GM19463 (cell line): ENCODE measurements at regions not wholly inside any gene's neighbourhood (a gene's known extent, or its start where the extent isn't known, plus 50 kb on each side); places are given as distances from the start of the nearest gene placed in this dataset.

Experiments used
- ATAC-seq: cut with Tn5 transposase; IDR thresholded peaks from one replicate; pipeline ENCODE4 v1.9.1; 2021; ENCODE audit warnings: mild to moderate bottlenecking, moderate library complexity; ENCODE audit not compliant: unreplicated experiment

DNA sequence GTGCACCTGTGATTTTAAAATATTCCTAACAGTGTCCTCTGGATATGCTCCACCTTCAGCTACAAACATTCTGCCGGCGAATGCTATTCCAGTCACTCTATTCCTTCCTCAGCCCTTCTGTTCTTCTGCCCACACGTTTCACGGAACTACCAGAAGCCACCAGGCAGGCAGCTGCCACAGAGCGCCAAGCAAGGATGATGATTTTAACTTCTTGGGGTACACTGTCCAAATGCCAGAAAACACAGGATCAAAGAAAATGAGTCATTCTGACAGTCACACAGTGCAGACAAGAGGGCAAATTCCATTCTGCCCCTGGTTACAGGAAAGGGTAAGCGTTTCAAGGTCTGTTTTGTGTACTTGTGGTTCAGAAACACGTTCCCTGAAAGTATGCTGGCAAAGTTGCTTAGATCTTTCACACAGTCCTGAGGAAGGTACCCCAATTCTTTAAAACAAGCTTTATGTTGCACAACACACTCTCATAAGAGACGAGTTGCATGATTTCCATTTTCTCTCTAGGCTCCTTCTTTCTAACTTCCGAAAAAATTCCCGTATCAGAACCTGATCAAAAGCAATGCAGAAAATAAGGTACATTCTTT, 508.3 kb upstream of the PKN2 start:
- ATAC-seq: no peak

DNA sequence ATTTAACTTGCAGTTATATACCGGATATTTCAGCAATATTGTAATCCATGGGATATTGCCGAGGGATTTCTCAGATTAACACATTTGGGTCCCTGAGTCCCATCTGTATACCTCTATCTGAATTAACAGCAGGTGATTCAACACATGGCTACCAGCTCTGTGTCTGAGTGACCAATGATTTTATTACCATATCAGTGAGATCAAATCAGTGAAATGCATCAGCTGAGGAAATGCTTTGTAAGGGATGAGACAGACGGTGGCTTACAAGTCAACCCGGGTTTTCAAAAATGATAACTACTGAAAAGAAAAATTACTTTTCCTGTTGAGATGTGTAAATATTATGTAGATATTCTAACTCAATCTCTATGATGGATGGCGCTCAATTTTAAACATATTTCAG, 504.1 kb upstream of the PKN2 start:
- no peak for ATAC-seq

DNA sequence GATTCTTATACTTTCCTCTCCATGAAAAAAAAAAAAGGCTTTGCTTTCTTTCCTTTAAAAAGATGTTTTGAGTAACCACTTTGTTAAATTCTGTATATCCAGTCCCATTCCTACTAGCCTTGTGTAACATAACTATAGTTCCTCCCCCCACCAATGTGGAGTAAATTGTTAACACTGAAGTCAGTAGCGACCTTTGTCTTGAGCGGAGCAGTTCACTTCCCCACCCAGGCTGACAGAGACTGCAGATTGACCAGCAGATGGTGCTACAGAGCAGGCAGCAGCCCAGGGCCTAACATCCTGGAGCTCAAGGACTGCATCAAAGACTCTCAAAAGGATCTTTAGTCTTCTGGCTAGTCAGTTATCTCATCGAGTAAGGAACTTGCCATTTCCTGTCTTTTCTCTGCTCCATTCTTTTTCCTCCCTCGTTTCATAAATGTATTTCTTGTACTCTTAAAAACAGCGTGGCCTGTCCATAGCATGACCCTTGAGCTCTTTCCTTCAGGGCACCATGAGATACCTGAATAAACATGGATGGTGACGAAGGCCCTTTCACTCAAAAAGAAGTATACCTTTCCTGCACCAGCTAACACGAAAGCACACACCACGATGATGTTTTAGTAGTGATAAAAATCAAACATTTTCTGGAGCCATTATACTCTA, 503.5 kb upstream of the PKN2 start:
- peak; percentile 95 for ATAC-seq

DNA sequence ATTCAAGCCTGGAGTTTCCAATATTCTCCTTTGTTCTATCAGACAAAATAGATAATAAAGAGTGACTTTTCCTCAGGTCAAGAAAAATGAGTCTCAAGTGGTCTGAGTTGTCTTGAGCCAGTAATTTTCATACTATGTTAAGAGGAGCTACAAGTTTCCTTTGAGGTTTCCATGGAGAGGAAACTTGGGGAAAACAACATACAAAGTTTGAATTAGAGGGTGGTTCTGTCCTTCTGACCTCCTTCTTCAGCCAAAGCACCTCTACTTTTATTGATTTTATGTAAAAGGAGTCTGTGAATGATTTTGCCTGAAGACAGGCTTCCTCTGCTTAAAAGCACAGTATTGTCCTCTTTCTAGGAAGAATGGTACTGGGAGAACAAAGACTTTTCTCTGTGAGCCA, 497.2 kb upstream of the PKN2 start:
- ATAC-seq: no peak

DNA sequence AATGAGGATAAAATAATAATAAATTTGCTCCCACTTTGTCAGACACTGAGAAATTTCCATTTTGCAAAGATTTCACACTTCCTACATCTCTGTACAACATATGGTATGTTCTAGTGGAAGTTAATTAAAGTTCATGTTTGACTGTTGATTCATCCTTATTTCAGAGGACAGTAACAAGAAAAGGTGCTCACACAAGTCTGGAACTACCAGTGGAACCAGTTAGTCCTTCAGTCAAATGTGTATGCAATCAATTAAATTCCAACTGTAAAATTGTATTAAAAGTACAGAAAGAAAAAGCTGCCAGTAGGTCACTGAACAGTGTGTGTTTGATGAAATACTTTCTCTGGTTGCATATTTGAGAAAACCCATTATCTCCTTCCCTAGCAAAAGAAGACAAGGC, 496.0 kb upstream of the PKN2 start:
- no peak for ATAC-seq

DNA sequence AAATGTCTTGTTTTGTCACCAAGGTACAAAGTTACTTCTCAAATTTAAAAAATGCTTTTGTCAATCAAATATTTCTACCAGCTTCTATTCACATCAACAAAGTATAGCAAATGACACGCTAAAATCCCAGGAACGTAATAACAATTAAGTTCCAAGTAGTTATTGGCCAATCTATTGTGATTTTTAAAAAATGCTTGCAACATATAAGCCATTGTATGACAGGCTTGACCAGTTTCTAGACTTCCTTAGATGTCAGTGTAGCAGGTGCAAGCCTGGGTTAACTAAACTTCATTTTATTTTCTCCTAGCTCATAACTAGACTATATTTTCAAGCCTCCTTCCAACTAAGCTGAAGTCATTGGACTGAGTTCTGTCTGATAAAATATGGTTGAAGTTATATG, 494.5 kb upstream of the PKN2 start:
- no peak for ATAC-seq

DNA sequence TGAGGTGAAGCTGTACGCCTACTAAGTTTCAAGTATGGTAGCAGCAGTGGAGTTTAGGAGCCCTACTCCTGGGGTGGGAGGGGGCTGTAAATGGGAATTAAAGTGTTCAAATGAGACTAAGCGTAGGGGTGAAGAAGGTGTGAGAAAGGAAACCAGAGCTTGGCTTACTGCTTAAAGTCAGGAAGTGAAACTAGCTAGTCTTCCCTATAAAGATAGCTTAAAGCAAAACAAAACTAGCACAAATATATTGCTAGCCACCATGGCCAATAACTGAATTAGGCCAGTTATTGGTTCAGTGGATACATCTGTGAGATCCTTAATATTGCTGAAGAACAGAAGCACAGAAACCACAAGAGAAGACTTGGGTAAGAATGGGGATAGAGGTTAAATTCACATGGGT, 492.2 kb upstream of the PKN2 start:
- peak; percentile 90 for ATAC-seq

DNA sequence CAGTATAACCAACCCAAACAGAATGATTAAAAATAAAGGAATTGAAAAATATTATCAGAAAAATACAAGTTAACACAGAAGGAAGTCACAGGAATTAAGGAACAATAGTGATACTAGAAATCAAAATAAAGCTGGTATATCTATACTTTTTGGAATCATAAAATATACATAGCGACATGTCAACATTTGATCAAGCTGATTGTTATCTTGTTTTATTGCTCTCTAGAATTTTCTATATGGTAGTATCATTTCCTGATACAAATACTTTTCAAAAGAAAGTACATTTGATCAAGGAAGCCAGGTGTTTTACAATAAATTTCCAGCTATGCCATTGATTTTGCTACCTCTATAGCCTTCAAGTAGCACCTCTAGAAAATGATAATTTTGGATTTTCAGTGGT, 489.5 kb upstream of the PKN2 start:
- no peak for ATAC-seq

DNA sequence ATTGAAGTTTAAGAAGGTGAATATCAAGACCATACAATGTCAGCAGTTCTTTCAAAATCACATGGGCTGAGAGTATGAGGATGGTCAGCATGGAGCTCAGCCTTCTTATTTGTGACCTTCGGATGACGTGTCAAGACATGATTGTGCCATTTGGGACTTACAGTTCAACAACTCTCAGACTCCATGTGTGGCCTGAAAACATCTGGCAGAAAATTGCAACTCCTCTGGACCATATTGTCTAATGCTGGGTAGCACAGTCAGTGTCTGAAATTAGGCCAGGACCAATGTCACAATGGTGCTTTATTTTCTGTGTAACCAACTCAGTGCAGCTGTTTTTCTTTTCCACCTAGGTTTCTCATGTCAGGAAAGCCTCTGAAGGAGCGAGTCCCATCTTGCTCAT, 483.5 kb upstream of the PKN2 start:
- no peak for ATAC-seq

DNA sequence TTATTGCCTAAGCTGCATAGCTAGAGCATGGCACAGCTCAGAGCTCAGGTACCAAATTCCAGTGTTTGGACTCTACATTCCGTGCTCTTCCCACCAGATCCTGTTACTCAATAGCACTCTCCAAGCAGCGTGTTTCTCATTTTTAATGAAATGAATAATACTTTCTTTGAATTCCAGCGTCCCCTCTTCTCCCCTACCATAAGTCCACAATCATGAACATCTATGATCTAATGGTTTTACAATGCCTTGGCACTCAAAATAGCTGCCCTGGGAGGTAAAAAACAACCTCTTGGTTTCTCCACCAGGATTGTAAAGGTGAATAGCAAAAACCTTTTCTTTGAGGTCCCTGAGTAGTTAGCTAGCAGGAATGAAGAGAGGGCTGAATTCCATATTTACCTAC, 480.0 kb upstream of the PKN2 start:
- no peak for ATAC-seq

DNA sequence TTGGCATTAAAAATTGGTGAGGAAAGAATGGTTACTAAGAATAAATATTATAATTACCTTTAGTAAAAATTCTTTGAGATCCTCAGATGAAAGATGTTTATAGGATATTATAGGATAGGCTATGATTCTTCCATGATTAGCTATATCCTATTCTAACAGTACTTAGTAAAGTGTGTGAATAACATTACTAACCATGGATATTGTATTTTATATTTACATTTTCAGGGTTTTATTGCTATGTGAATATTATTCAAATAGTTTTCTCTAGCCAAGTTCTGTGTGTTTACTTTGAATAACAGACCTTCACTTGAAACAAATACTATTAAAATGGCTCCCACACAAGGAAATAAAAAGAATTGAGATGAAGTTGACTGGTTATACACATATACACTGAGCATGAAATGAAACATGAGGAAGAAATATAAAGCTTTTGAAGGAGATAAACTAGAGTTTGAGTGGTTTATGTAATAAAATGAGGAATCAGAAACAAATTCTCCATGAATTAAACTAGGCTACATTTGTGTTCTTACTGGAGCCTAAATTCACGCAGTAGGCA, 479.4 kb upstream of the PKN2 start:
- no peak for ATAC-seq

DNA sequence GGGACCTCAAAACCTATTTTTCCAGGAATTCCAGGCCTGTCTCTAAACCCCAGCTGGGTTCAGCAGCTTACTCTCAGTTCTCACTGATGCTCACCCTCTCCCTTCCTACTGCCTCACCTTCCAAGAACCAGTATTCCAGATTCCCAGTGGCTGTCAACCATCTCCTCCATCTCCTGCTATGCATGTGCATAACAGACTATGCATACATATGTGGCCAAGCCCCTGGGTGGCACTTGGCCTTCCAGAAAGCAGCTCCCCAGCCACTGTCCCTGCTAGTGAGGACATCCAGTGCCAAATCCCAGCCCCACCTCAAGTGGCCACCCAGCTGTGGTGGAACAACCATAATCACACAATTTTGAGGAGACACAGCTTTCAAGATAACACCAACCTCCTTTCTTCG, 475.7 kb upstream of the PKN2 start:
- no peak for ATAC-seq

DNA sequence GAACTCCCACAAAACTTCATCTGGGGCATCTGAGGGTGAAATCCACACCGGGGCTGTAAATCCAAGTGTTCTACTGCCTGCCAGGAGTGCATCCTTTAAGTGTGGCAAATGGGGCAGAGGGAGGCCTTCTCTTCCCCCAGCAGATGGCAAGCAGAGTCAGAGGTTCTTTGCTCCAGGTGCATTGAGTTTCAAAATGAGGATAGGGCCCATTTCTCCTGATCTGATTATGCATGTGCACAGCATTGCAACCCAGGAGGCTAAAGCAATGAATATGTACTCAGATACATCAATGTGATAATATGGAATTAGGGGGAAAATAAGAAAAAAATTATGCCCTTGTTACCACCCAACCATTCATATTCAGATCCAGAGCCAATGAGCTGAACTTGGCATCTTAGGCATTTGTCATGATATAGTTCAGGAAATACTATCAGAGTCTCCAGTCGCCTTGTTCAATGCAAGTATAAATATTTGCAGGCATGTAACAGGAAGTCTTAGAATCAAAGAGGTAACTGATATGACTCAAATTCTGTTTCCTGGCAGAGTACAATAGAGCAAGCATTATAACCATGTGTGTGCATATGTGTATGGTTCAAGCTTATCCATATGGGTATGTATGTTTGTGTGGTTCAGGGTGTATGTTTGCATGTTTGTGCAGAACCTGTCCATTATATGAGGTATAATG, 473.8 kb upstream of the PKN2 start:
- ATAC-seq: no peak

DNA sequence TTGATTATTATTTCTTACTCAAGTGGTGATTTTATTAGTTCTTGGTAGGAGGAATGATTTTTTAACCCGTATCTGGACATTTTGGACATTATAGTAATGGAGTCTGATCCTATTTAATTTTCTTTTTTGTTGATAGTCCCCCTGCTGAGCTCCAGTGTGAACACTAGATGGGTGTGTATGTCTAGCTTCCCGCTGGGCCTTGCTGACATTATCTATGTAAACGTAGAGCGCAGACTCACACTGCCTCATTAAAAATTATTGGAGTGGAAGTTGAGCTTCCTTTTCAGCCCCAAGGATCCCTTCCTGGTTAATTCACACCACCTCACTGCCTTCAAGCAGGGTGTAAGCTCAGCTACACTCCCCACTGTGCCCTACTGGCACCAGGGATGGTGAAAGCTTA, 467.6 kb upstream of the PKN2 start:
- no peak for ATAC-seq

DNA sequence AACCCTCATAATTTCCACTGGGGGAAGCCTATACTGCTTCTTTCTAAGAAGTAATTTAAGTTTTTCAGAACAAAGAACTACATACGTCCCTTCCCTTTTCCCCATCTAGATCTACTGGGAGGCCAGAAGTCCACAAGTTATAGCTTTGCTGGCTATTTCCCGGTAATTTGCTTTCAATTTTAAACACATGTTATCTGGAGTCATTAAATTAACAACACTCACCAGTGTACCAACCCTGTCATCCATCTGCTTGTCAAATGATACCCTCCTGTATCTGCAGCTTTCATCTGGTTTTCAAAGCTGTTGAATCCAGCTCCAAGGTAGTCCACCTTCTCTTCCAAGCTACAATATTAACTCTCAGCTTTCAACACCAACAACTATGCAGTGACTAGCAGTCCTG, 466.7 kb upstream of the PKN2 start:
- no peak for ATAC-seq

DNA sequence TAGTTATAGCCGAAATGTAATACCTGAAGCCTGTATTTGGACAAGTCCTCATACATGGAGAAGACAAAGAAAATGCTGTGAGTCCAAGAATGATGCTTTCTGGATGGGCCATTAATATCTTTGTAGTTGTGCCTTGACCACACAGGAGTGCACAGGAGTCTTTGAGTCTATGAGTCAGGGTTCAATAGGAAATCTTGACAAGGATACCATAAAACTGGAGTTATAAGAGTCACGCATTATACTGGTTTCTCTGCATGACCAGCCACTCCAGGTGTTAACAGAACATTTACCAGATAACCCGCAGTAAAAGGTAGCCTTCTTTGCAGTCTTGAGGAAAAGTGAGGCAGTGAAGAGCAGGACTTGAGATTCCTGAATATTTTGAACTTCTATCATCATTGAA, 464.6 kb upstream of the PKN2 start:
- ATAC-seq: no peak

DNA sequence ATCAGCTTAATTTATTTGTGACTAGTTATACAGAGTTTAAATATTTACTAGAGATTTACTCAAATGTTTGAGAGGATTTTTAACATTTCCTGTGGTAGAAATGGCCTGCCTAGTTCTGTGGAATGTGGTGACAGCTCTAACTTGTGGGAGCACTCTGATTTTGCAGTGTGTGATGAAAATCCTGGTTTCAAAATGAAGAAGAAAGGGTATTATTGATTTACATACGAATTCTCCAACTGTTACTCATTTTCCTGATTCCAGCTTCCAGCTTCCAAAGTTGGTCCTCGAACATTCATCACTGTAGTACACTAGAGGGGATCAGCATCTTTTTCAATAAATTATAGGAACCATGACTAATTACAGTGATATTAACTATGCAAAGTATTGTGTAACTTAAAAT, 462.7 kb upstream of the PKN2 start:
- ATAC-seq: no peak

DNA sequence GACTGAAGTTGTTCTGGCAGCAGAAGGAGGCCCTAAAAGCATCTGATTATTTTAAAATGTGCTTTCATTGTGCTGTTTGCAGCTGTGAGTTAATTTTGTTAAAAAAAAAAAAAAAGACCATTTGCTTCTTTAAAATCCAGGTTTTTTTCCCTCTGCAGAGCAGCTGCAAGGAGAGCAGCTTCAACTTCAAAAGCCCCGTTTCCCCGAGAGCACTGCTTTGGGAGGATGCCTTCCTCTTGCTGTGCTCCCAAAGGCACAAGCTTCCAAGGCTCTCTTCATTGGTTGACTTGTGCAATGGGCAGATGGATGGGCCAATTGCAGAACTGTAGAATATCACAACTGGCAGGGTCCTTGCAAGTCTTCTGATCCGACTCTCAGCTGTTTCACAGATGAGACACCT, 459.2 kb upstream of the PKN2 start:
- ATAC-seq: no peak

DNA sequence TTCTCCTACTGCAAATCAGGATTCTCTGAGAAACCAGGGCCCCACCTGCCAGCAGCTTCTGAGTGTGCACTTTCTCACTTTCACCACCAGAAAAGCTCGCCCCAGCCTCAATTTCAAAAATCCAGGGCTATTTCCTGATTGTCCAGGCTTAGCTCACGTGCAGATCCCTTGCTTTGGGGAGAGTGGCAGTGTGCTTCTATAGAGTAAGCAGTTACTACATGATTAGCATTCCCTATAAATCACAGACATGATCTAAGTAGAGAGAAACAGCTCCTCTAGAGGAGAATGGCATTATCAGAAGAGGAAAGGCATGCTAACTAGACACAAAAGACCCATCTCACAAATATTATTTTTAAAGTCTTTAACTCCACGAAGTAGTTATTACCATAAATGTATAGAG, 456.0 kb upstream of the PKN2 start:
- ATAC-seq: no peak

DNA sequence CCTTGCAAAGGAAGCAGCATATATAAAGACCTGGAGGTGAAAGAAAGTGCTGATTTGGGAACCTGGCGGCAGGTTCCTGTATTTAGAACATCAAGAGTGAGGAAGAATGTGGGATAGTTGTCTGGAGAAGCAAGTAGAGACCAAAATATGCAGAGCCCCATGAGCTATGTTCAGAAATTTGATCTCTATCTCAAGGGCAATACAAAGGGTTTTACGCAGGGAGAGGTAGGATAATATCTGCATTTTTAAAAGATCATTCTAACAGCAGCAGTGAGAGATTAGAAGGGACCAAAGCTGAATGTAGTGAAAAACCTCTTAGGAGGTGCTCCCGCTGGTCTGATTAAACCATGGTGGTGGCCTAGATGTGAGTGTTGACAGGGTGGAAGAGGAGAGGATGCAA, 453.9 kb upstream of the PKN2 start:
- ATAC-seq: no peak

DNA sequence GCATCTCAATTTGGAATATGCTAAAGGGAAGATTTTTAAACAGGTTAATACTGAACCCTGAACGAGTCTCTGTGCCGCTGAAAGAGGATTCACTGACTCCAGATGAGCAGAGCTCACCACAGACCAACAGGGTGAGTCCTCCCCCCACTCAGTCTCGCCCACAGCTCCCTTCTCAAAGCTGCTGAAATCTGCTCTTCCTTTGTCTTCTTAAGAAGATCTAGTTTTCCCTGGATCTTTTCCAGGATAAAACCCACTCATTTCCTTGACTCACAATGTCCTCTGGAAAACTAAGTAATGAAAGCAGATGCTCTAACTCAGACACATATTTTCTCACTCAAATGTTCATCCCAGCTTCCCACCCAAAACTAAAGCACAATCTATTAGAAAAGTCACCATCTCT, 447.0 kb upstream of the PKN2 start:
- no peak for ATAC-seq

DNA sequence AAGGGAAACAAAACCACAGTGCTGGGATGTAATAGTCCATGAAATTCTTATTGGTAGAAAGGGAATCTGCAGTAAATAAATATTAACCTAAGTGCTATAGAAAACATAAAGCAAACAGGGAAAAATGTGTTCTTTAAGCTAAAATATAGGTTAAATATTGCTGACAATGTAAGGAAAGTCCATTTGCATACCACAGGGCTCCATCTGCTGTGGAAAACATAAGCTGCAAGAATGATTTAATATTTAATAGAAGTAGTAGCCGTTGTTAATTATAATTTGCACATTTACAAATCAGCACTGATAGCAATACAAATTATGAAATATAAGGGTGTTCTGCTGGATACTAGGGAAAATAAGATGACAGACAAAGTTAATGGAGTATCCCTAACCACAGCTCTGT, 444.9 kb upstream of the PKN2 start:
- ATAC-seq: no peak
